Liver (tissue), 3 donors: ENCODE measurements at regions not wholly inside any gene's neighbourhood (a gene's known extent, or its start where the extent isn't known, plus 50 kb on each side); places are given as distances from the start of the nearest gene placed in this dataset.

Experiments used
- ATF3 ChIP-seq: IDR thresholded peaks from 2 replicates; pipeline ENCODE4 v1.6.1; 2016; ENCODE audit warnings: antibody characterized with exemption
- CTCF ChIP-seq: fragments of 150-350 bp; IDR thresholded peaks from 2 replicates; pipeline ENCODE4 v1.5.1; 2017; ENCODE audit warnings: improper control_type of control experiment, low read depth, low read length; ENCODE audit not compliant: missing input control
- GABPA ChIP-seq, 2 donors: IDR thresholded peaks in 1 of 2; conservative IDR thresholded peaks in 1 of 2; 2 replicates each; pipeline ENCODE4 v1.6.1; 2016; ENCODE audit warnings: antibody characterized with exemption in 2 of 2, mild to moderate bottlenecking in 1 of 2, moderate library complexity in 1 of 2
- HNF4A ChIP-seq, 2 donors: conservative IDR thresholded peaks; 2 replicates each; pipeline ENCODE4 v1.6.1; 2016; ENCODE audit warnings: antibody characterized with exemption in 2 of 2, mild to moderate bottlenecking in 2 of 2
- MAX ChIP-seq: IDR thresholded peaks from 2 replicates; pipeline ENCODE4 v1.6.1; 2016; ENCODE audit warnings: antibody characterized with exemption
- NR2F2 ChIP-seq: IDR thresholded peaks from 2 replicates; pipeline ENCODE4 v1.6.1; 2016; ENCODE audit warnings: antibody characterized with exemption
- RAD21 ChIP-seq, 2 donors: IDR thresholded peaks; 2 replicates each; pipeline ENCODE4 v1.6.1; 2016; ENCODE audit warnings: antibody characterized with exemption in 2 of 2, mild to moderate bottlenecking in 2 of 2
- REST ChIP-seq: IDR thresholded peaks from 2 replicates; pipeline ENCODE4 v1.6.1; 2016; ENCODE audit warnings: antibody characterized with exemption, mild to moderate bottlenecking
- RXRA ChIP-seq, 2 donors: IDR thresholded peaks; 2 replicates each; pipeline ENCODE4 v1.6.1; 2017 to 2018; ENCODE audit warnings: antibody characterized with exemption in 2 of 2, mild to moderate bottlenecking in 1 of 2
- YY1 ChIP-seq: IDR thresholded peaks from 2 replicates; pipeline ENCODE4 v1.6.1; 2016; ENCODE audit warnings: antibody characterized with exemption, mild to moderate bottlenecking
- donor health status: healthy.
- donor health status: healthy.

GRCh38 chr2:231648579-231649174 is 56.0 kb downstream of the TEX44 start:
- no peak for TF ChIP-seq YY1
- TF ChIP-seq CTCF: peak; percentile 61
- TF ChIP-seq MAX: no peak
- TF ChIP-seq RAD21 (IDR thresholded peaks at IDR 0.05): peak; percentile 78 to 87
- no peak for TF ChIP-seq RXRA (IDR thresholded peaks at IDR 0.05)
- TF ChIP-seq GABPA (IDR thresholded peaks at IDR 0.05 in 1 of 2, conservative IDR thresholded peaks at IDR 0.05 in 1 of 2): no peak
- no peak for TF ChIP-seq NR2F2
- TF ChIP-seq REST: no peak
- no peak for TF ChIP-seq ATF3
- no peak for TF ChIP-seq HNF4A (conservative IDR thresholded peaks at IDR 0.05)
